Ureter (tissue), 1 donor: ENCODE measurements at regions not wholly inside any gene's neighbourhood (a gene's known extent, or its start where the extent isn't known, plus 50 kb on each side); places are given as distances from the start of the nearest gene placed in this dataset.
"Not testable (repeated sequence)": the region's sequence is repeated elsewhere in the genome, so short reads cannot be mapped to it uniquely, and the experiment has no call there.

Source experiments
- DNase-seq: peaks from one replicate; pipeline ENCODE4 v3.0.0-alpha.2; 2020; ENCODE audit warnings: low spot score
- donor health status: DM: yes; HTN: yes; CAD: no.

- DNase-seq, result no peak
Measured at GRCh38 chr5:5885782-5886181, 463.3 kb downstream of the ICE1 start.

GRCh38 chr5:5884593-5884992 is 462.1 kb downstream of the ICE1 start:
- DNase-seq, result no peak

GRCh38 chr5:5883562-5883961 is 461.1 kb downstream of the ICE1 start:
- no peak for DNase-seq

- no peak for DNase-seq
Measured at GRCh38 chr5:5883146-5883545, 460.7 kb downstream of the ICE1 start.

GRCh38 chr5:5882706-5883105 is 460.2 kb downstream of the ICE1 start:
- DNase-seq, result no peak

GRCh38 chr5:5881294-5881693 is 458.8 kb downstream of the ICE1 start:
- no peak for DNase-seq

- no peak for DNase-seq
Measured at GRCh38 chr5:5880077-5880763, 457.7 kb downstream of the ICE1 start.

- DNase-seq, result no peak
Measured at GRCh38 chr5:5857396-5857795, 434.9 kb downstream of the ICE1 start.

GRCh38 chr5:5854087-5854486 is 431.6 kb downstream of the ICE1 start:
- DNase-seq, result no peak

GRCh38 chr5:5838493-5838892 is 416.0 kb downstream of the ICE1 start:
- no peak for DNase-seq

- not testable (repeated sequence) for DNase-seq
Measured at GRCh38 chr5:5831622-5832021, 409.1 kb downstream of the ICE1 start.

GRCh38 chr5:5828619-5829018 is 406.1 kb downstream of the ICE1 start:
- no peak for DNase-seq

GRCh38 chr5:5826911-5827310 is 404.4 kb downstream of the ICE1 start:
- no peak for DNase-seq

- DNase-seq, result no peak
Measured at GRCh38 chr5:5822729-5823257, 400.3 kb downstream of the ICE1 start.

GRCh38 chr5:5816960-5817359 is 394.5 kb downstream of the ICE1 start:
- DNase-seq, result no peak

- no peak for DNase-seq
Measured at GRCh38 chr5:5813441-5813840, 391.0 kb downstream of the ICE1 start.

- no peak for DNase-seq
Measured at GRCh38 chr5:5810461-5810860, 388.0 kb downstream of the ICE1 start.

- no peak for DNase-seq
Measured at GRCh38 chr5:5805916-5806315, 383.4 kb downstream of the ICE1 start.

GRCh38 chr5:5804478-5805233 is 382.2 kb downstream of the ICE1 start:
- DNase-seq, result no peak

- DNase-seq, result no peak
Measured at GRCh38 chr5:5800801-5801761, 378.6 kb downstream of the ICE1 start.

GRCh38 chr5:5799826-5800225 is 377.3 kb downstream of the ICE1 start:
- no peak for DNase-seq

GRCh38 chr5:5799229-5799628 is 376.8 kb downstream of the ICE1 start:
- DNase-seq, result no peak
